Astrocyte (in vitro differentiated cells and primary cell): ENCODE measurements at regions not wholly inside any gene's neighbourhood (a gene's known extent, or its start where the extent isn't known, plus 50 kb on each side); places are given as distances from the start of the nearest gene placed in this dataset.

Source experiments
- CTCF ChIP-seq: IDR thresholded peaks from 2 replicates; pipeline ENCODE4 v1.5.1; 2011; ENCODE audit warnings: low read depth, mild to moderate bottlenecking, inconsistent platforms, low read length, moderate library complexity; ENCODE audit not compliant: insufficient read depth
- EZH2 ChIP-seq: IDR thresholded peaks from 2 replicates; pipeline ENCODE4 v1.6.1; 2012; ENCODE audit warnings: mild to moderate bottlenecking, low read length, inconsistent platforms; ENCODE audit not compliant: insufficient read depth

GRCh38 chr14:35482994-35483515 is 50.9 kb upstream of the INSM2 start:
- TF ChIP-seq EZH2 (no peak), CTCF (no peak)
